ENCODE measurements at regions not wholly inside any gene's neighbourhood (a gene's known extent, or its start where the extent isn't known, plus 50 kb on each side); places are given as distances from the start of the nearest gene placed in this dataset.

- DNase-seq (ENCODE audit: low read depth): no peak
These were observed 52.2 kb upstream of the RBSN start for GRCh38 chr3:15151166-15151565.

- no peak for DNase-seq (ENCODE audit: low read depth)
These were observed 53.2 kb upstream of the RBSN start for GRCh38 chr3:15152184-15152583.

- no peak for DNase-seq (ENCODE audit: low read depth)
These were observed 52.9 kb upstream of the CAPN7 start for GRCh38 chr3:15153103-15153502.

GRCh38 chr3:15154326-15154725 is 51.7 kb upstream of the CAPN7 start:
- peak; percentile 3 for DNase-seq (ENCODE audit: low read depth)

- no peak for DNase-seq (ENCODE audit: low read depth)
These were observed 50.1 kb upstream of the CAPN7 start for GRCh38 chr3:15155840-15156360.
